GM12874 (cell line): ENCODE measurements at regions not wholly inside any gene's neighbourhood (a gene's known extent, or its start where the extent isn't known, plus 50 kb on each side); places are given as distances from the start of the nearest gene placed in this dataset.

Experiments used
- CTCF ChIP-seq: IDR thresholded peaks from 2 replicates; pipeline ENCODE4 v1.5.1; 2011; ENCODE audit warnings: low read depth, mild to moderate bottlenecking, control low read depth, low read length, moderate library complexity; ENCODE audit not compliant: insufficient read depth

GRCh38 chr3:104546301-104546700, 820.4 kb upstream of the ALCAM start:
- TF ChIP-seq CTCF = no peak

- no peak for TF ChIP-seq CTCF
These were observed 819.7 kb upstream of the ALCAM start for GRCh38 chr3:104547031-104547430.

- TF ChIP-seq CTCF = no peak
These were observed 818.3 kb upstream of the ALCAM start for GRCh38 chr3:104548401-104548800.

DNA sequence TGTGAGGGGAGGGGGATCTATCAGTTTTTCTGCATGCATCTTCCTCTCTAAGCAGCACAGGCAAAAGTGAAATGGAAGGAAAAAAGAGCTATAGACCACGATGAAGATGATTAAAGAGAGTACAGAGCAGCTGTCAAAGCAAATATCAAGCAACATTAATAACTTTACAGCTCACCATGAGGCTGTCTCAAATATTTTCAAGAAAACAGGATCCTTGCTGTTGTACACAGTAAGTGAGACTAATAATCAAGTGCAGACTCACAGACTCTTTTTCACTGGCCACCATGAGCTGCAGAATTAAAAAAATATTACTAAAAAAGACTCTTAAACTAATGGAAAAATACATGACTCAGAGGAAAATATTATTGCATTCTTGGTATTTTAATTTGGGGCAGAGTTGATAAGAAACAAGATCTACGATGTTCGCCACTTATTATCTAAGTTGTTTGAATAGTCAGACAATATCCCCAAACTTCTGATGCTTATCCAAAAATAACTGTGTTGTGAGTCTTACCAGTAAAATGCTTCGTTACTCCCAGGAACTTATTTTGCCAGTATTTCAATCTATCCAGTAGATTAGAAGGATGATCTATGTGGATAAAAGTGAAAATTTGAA, 817.5 kb upstream of the ALCAM start:
- no peak for TF ChIP-seq CTCF

GRCh38 chr3:104553121-104553520, 813.6 kb upstream of the ALCAM start:
- TF ChIP-seq CTCF = no peak

DNA sequence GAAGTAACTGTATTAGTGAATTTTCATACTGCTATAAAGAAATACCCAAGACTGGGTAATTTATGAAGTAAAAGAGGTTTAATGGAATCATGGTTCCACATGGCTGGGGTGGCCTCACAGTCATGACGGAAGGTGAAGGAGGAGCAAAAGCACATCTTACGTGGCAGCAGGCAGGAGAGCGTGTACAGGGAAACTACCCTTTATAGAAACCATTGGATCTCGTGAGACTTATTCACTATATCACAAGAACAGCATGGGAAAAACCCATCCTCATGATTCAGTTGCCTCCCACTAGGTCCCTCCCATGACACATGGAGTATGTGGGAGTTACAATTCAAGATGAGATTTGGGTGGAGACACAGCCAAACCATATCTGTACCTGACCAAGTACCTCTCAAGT, 812.3 kb upstream of the ALCAM start:
- TF ChIP-seq CTCF = no peak

DNA sequence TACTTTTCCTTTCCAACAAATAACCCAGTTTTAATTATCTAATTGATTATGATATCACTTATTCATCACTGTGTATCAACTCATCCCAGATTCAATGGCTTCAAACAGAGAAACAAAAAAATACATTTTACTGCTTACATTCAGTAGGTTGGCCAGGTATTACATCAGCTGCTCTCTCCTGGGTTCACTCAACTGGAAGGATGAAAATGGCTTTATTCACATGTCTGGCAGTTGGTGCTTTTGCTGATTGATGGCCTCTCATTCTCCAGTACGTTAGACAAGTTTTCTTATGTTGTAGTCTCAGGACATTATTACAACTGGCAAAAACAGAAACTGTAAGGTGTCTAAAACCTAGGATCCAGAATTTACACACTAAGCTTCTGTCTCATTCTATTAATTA, 811.0 kb upstream of the ALCAM start:
- TF ChIP-seq CTCF = no peak
